SK-N-SH treated with all-trans-retinoic acid at 6 μM for 48 hours (cell line): ENCODE measurements at regions not wholly inside any gene's neighbourhood (a gene's known extent, or its start where the extent isn't known, plus 50 kb on each side); places are given as distances from the start of the nearest gene placed in this dataset.

Source experiments
- ATAC-seq: fragments of 200-7000 bp; cut with Tn5 transposase; 3 replicates; pipeline ENCODE4 v1.9.1; 2020; ENCODE audit warnings: mild to moderate bottlenecking, moderate library complexity
- ARNTL ChIP-seq: fragments of 450-650 bp; formaldehyde crosslinking; IDR thresholded peaks from 2 replicates; pipeline ENCODE4 v1.5.0; 2020; ENCODE audit warnings: low read depth, mild to moderate bottlenecking, moderate library complexity, borderline replicate concordance
- ESRRG ChIP-seq: fragments of 250-450 bp; sonication (Bioruptor Pico); IDR thresholded peaks from 2 replicates; pipeline ENCODE4 v1.6.1; 2021; ENCODE audit warnings: mild to moderate bottlenecking
- GLIS3 ChIP-seq: fragments of 250-450 bp; sonication (Bioruptor Pico); IDR thresholded peaks from 2 replicates; pipeline ENCODE4 v1.5.0; 2020; ENCODE audit warnings: mild to moderate bottlenecking, moderate library complexity
- ISL1 ChIP-seq: fragments of 250-450 bp; sonication (Bioruptor Pico); IDR thresholded peaks from 2 replicates; pipeline ENCODE4 v2.1.2; 2022; ENCODE audit warnings: mild to moderate bottlenecking, moderate library complexity
- OSR1 ChIP-seq: fragments of 250-450 bp; sonication (Bioruptor Pico); IDR thresholded peaks from 2 replicates; pipeline ENCODE4 v1.8.0; 2022; ENCODE audit warnings: moderate library complexity, mild to moderate bottlenecking, inconsistent platforms
- PATZ1 ChIP-seq: fragments of 250-450 bp; sonication (Bioruptor Pico); IDR thresholded peaks from 2 replicates; pipeline ENCODE4 v1.8.0; 2020; ENCODE audit warnings: mild to moderate bottlenecking, moderate library complexity, borderline replicate concordance
- POU6F1 ChIP-seq: fragments of 250-450 bp; sonication (Bioruptor Pico); IDR thresholded peaks from 2 replicates; pipeline ENCODE4 v1.8.0; 2021; ENCODE audit warnings: low read depth, mild to moderate bottlenecking, moderate library complexity, borderline replicate concordance
- PPARA ChIP-seq: fragments of 250-450 bp; sonication (Bioruptor Pico); IDR thresholded peaks from 2 replicates; pipeline ENCODE4 v1.5.0; 2020; ENCODE audit warnings: mild to moderate bottlenecking, borderline replicate concordance
- RARB ChIP-seq: fragments of 250-450 bp; sonication (Bioruptor Pico); IDR thresholded peaks from 2 replicates; pipeline ENCODE4 v1.8.0; 2021; ENCODE audit warnings: mild to moderate bottlenecking, moderate library complexity
- SNAI2 ChIP-seq: fragments of 250-450 bp; sonication (Bioruptor Pico); IDR thresholded peaks from 2 replicates; pipeline ENCODE4 v1.5.0; 2020; ENCODE audit warnings: mild to moderate bottlenecking, moderate library complexity
- TCF4 ChIP-seq: fragments of 250-450 bp; sonication (Bioruptor Pico); IDR thresholded peaks from 2 replicates; pipeline ENCODE4 v1.8.0; 2021; ENCODE audit warnings: mild to moderate bottlenecking, moderate library complexity, borderline replicate concordance
- TOX ChIP-seq: fragments of 250-450 bp; sonication (Bioruptor Pico); IDR thresholded peaks from 2 replicates; pipeline ENCODE4 v1.8.0; 2021; ENCODE audit warnings: mild to moderate bottlenecking, moderate library complexity, borderline replicate concordance
- TSHZ2 ChIP-seq: fragments of 250-450 bp; sonication (Bioruptor Pico); IDR thresholded peaks from 2 replicates; pipeline ENCODE4 v1.5.0; 2020; ENCODE audit warnings: mild to moderate bottlenecking, moderate library complexity
- ZC3H10 ChIP-seq: fragments of 250-450 bp; sonication (Bioruptor Pico); IDR thresholded peaks from 2 replicates; pipeline ENCODE4 v1.5.1; 2021; ENCODE audit warnings: mild to moderate bottlenecking, moderate library complexity
- ZFP3 ChIP-seq: fragments of 250-450 bp; sonication (Bioruptor Pico); IDR thresholded peaks from 2 replicates; pipeline ENCODE4 v1.5.0; 2020; ENCODE audit warnings: mild to moderate bottlenecking, moderate library complexity
- ZFP30 ChIP-seq: fragments of 450-650 bp; formaldehyde crosslinking; IDR thresholded peaks from 2 replicates; pipeline ENCODE4 v1.5.0; 2022; ENCODE audit warnings: mild to moderate bottlenecking, moderate library complexity
- ZNF565 ChIP-seq: fragments of 450-650 bp; formaldehyde crosslinking; conservative IDR thresholded peaks from 2 replicates; pipeline ENCODE4 v1.5.0; 2020; ENCODE audit warnings: low read depth, mild to moderate bottlenecking, moderate library complexity
- ZNF70 ChIP-seq: fragments of 450-650 bp; formaldehyde crosslinking; IDR thresholded peaks from 2 replicates; pipeline ENCODE4 v1.5.0; 2020; ENCODE audit warnings: mild to moderate bottlenecking, moderate library complexity
- ZNF8 ChIP-seq: fragments of 450-650 bp; formaldehyde crosslinking; IDR thresholded peaks from 2 replicates; pipeline ENCODE4 v1.5.0; 2020; ENCODE audit warnings: mild to moderate bottlenecking, moderate library complexity
- TF ChIP-seq, protein P1 (sequence below): fragments of 250-450 bp; sonication (Bioruptor Pico); IDR thresholded peaks from 2 replicates; pipeline ENCODE4 v1.5.1; 2021; ENCODE audit warnings: mild to moderate bottlenecking, moderate library complexity

- peak; percentile 9; the same call in 1 of the 3 replicates for ATAC-seq
Observed at GRCh38 chr18:59954241-59954640, 54.4 kb downstream of the PMAIP1 start.

More at GRCh38 chr18:59954241-59954640, 54.4 kb downstream of the PMAIP1 start:
- TF ChIP-seq SNAI2 = no peak
- TF ChIP-seq OSR1 = no peak
- TF ChIP-seq PPARA (CRISPR knock-in tag) = no peak
- TF ChIP-seq ESRRG (CRISPR knock-in tag) = no peak
- no peak for TF ChIP-seq ZFP30 (CRISPR knock-in tag)
- no peak for TF ChIP-seq PATZ1 (CRISPR knock-in tag)
- no peak for TF ChIP-seq GLIS3
- TF ChIP-seq ISL1 (CRISPR knock-in tag) = no peak
- TF ChIP-seq ZNF565 (CRISPR knock-in tag) = no peak
- no peak for TF ChIP-seq TCF4
- no peak for TF ChIP-seq POU6F1 (CRISPR knock-in tag)
- TF ChIP-seq ZC3H10 (CRISPR knock-in tag) = no peak
- no peak for TF ChIP-seq ZNF8 (CRISPR knock-in tag)
- no peak for TF ChIP-seq TSHZ2
- no peak for TF ChIP-seq TOX (CRISPR knock-in tag)
- TF ChIP-seq ZFP3 (CRISPR knock-in tag) = no peak
- TF ChIP-seq RARB = no peak
- TF ChIP-seq, protein P1, sequence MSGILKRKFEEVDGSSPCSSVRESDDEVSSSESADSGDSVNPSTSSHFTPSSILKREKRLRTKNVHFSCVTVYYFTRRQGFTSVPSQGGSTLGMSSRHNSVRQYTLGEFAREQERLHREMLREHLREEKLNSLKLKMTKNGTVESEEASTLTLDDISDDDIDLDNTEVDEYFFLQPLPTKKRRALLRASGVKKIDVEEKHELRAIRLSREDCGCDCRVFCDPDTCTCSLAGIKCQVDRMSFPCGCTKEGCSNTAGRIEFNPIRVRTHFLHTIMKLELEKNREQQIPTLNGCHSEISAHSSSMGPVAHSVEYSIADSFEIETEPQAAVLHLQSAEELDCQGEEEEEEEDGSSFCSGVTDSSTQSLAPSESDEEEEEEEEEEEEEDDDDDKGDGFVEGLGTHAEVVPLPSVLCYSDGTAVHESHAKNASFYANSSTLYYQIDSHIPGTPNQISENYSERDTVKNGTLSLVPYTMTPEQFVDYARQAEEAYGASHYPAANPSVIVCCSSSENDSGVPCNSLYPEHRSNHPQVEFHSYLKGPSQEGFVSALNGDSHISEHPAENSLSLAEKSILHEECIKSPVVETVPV (CRISPR knock-in tag) = no peak
- no peak for TF ChIP-seq ARNTL
- TF ChIP-seq ZNF70 (CRISPR knock-in tag) = no peak
